GM12878 (cell line): ENCODE measurements at regions not wholly inside any gene's neighbourhood (a gene's known extent, or its start where the extent isn't known, plus 50 kb on each side); places are given as distances from the start of the nearest gene placed in this dataset.

ENCODE experiments used
- ATAC-seq: fragments of 200-7000 bp; cut with Tn5 transposase; 3 replicates; pipeline ENCODE4 v1.9.1; 2020; ENCODE audit warnings: mild to moderate bottlenecking, moderate library complexity
- BruUV-seq: library from RNA; stranded (reverse); fragments of 400-500 nt; replicated peaks from 2 replicates; lab custom pipeline; 2021; lab: Mats Ljungman, UMichigan
- CTCF ChIA-PET: fragments of 300-600 bp; sonication (Branson Sonifier 250); formaldehyde crosslinking; extraction: SDS; loops from one replicate; lab custom pipeline; 2021; ENCODE audit warnings: inconsistent platforms; lab: Yijun Ruan, JAX
- POLR2A ChIA-PET: fragments of 350-600 bp; formaldehyde crosslinking; extraction: SDS; loops from one replicate; lab custom pipeline; 2021; ENCODE audit warnings: inconsistent platforms; lab: Charles Lee
- RAD21 ChIA-PET: fragments of 300-600 bp; sonication (Branson Sonifier 250); formaldehyde crosslinking; loops from one replicate; lab custom pipeline; 2023; ENCODE audit warnings: antibody characterized with exemption; ENCODE audit not compliant: unreplicated experiment; lab: Charles Lee
- SMC1A ChIA-PET: fragments of 300-600 bp; sonication (Branson Sonifier 250); formaldehyde crosslinking; loops from one replicate; lab custom pipeline; 2023; ENCODE audit not compliant: unreplicated experiment, uncharacterized antibody; lab: Charles Lee
- DNase-seq: peaks from one replicate; pipeline ENCODE4 v3.0.0-alpha.2; 2011; ENCODE audit warnings: low read depth, low spot score
- FAIRE-seq: peaks from 3 replicates; lab custom pipeline; 2011; peaks lifted over from hg19 to GRCh38; lab: Jason Lieb, UNC
- H2AFZ ChIP-seq: 2 replicates; pipeline ENCODE4 v1.6.0; 2011; ENCODE audit warnings: low read depth, low read length, control low read depth; ENCODE audit not compliant: control insufficient read depth
- H3K27ac ChIP-seq: 2 replicates; pipeline ENCODE4 v1.5.1; 2011; ENCODE audit warnings: control low read depth; ENCODE audit not compliant: control insufficient read depth, insufficient read depth
- H3K27me3 ChIP-seq, 2 experiments: replicated peaks in 1 of 2; 2 replicates each; pipeline versions ENCODE4 v1.6.0 to v1.6.1; 2011; ENCODE audit warnings: low read length in 1 of 2; ENCODE audit not compliant: control insufficient read depth in 2 of 2, insufficient read depth in 2 of 2
- H3K36me3 ChIP-seq, 2 experiments: 2 replicates each; pipeline ENCODE4 v1.5.1; 2011; ENCODE audit warnings: low read length in 1 of 2; ENCODE audit not compliant: control insufficient read depth in 2 of 2, insufficient read depth in 2 of 2
- H3K4me1 ChIP-seq: 2 replicates; pipeline ENCODE4 v1.6.1; 2011; ENCODE audit warnings: mild to moderate bottlenecking, low read length, moderate library complexity, mixed read lengths; ENCODE audit not compliant: control insufficient read depth, insufficient read depth
- H3K4me2 ChIP-seq: 2 replicates; pipeline ENCODE4 v1.6.0; 2011; ENCODE audit warnings: control low read depth; ENCODE audit not compliant: control insufficient read depth, insufficient read depth
- H3K4me3 ChIP-seq: fragments of 200-600 bp; sonication (generic); 2 replicates; pipeline ENCODE4 v1.5.1; 2016
- H3K79me2 ChIP-seq: 2 replicates; pipeline ENCODE4 v1.6.0; 2011; ENCODE audit warnings: low read length; ENCODE audit not compliant: control insufficient read depth, insufficient read depth
- H3K9ac ChIP-seq: 2 replicates; pipeline ENCODE4 v1.8.0; 2011; ENCODE audit warnings: low read length, control low read depth, mixed read lengths; ENCODE audit not compliant: control insufficient read depth, insufficient read depth
- H3K9me3 ChIP-seq: replicated peaks from 3 replicates; pipeline ENCODE4 v1.5.1; 2011; ENCODE audit warnings: mild to moderate bottlenecking, low read length; ENCODE audit not compliant: control insufficient read depth, insufficient read depth
- H4K20me1 ChIP-seq: 2 replicates; pipeline ENCODE4 v1.6.0; 2011; ENCODE audit not compliant: control insufficient read depth, insufficient read depth
- CHD1 ChIP-seq: IDR thresholded peaks from 2 replicates; pipeline ENCODE4 v1.6.1; 2012; ENCODE audit warnings: low read depth, low read length, improper control_type of control experiment
- E2F4 ChIP-seq: IDR thresholded peaks from 2 replicates; pipeline ENCODE4 v1.6.1; 2012; ENCODE audit warnings: low read depth, low read length, improper control_type of control experiment
- FOXM1 ChIP-seq: IDR thresholded peaks from 2 replicates; pipeline ENCODE4 v1.6.1; 2012; ENCODE audit warnings: low read depth, mild to moderate bottlenecking, inconsistent platforms, low read length, moderate library complexity
- GABPA ChIP-seq: IDR thresholded peaks from 2 replicates; pipeline ENCODE4 v1.6.1; 2014; ENCODE audit warnings: antibody characterized with exemption, low read depth, mild to moderate bottlenecking, inconsistent platforms
- GATAD2B ChIP-seq: fragments of 450-650 bp; conservative IDR thresholded peaks from 2 replicates; pipeline ENCODE4 v1.6.1; 2017; ENCODE audit warnings: low read depth, mild to moderate bottlenecking, moderate library complexity
- KLF5 ChIP-seq: fragments of 450-650 bp; IDR thresholded peaks from 2 replicates; pipeline ENCODE4 v1.6.1; 2014; ENCODE audit warnings: mild to moderate bottlenecking; ENCODE audit not compliant: partially characterized antibody
- MEF2B ChIP-seq: fragments of 450-650 bp; IDR thresholded peaks from 2 replicates; pipeline ENCODE4 v1.6.1; 2018; ENCODE audit warnings: mild to moderate bottlenecking, moderate library complexity; ENCODE audit not compliant: partially characterized antibody, poor library complexity, severe bottlenecking
- MTA3 ChIP-seq: IDR thresholded peaks from 2 replicates; pipeline ENCODE4 v1.6.1; 2012; ENCODE audit warnings: low read length, inconsistent platforms, borderline replicate concordance
- NFXL1 ChIP-seq: fragments of 450-650 bp; IDR thresholded peaks from 2 replicates; pipeline ENCODE4 v1.6.1; 2017; ENCODE audit warnings: antibody characterized with exemption, mild to moderate bottlenecking, borderline replicate concordance
- SP1 ChIP-seq: IDR thresholded peaks from one replicate; pipeline ENCODE4 v1.6.1; 2011; ENCODE audit warnings: low read depth, low read length
- ZBTB33 ChIP-seq: fragments of 450-650 bp; IDR thresholded peaks from 2 replicates; pipeline ENCODE4 v1.6.1; 2017; ENCODE audit warnings: mild to moderate bottlenecking
- ZNF217 ChIP-seq: fragments of 450-650 bp; IDR thresholded peaks from 2 replicates; pipeline ENCODE4 v1.6.1; 2017; ENCODE audit warnings: antibody characterized with exemption, mild to moderate bottlenecking
- WGBS: methylation state at CpG from one replicate; pipeline ENCODE4 v1.1.6; 2016; ENCODE audit warnings: low lambda C conversion rate; ENCODE audit not compliant: insufficient replicate concordance, insufficient coverage; ENCODE audit errors: missing lambda C conversion rate; 5-methylcytosine and 5-hydroxymethylcytosine counted together
- in situ Hi-C: fragments of 300-500 bp; cut with MboI; formaldehyde crosslinking; loops from 9 replicates; pipeline ENCODE4 v1.14.3; 2018; ENCODE audit warnings: mixed read lengths
- intact Hi-C: fragments of 100-400 bp; cut with micrococcal nuclease; formaldehyde crosslinking; loops from one replicate; pipeline ENCODE4 v1.14.2; 2022; ENCODE audit not compliant: unreplicated experiment

DNA sequence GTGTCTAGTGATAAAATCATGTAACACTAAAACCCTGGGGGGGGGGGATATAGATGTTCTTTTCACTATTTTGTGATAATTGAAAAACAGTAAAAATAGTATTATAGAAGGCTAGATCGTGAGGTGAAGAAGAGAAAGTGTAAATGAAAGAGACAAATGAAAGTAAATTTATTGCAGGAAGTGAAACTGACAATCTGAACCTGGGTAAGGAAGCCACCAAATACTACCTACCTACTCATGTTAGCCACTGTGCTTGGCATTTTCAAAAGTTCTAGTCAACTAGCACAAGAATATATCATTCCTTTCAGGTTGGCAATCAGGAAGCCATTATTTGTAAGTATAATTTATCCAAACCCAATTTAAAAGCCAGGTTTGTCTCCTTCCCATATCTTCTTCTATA lies 1366.1 kb downstream of the FAM133A start:
- in situ Hi-C loops (no loop called here), intact Hi-C loops (no loop called here)
- POLR2A ChIA-PET: no interaction called here
- Histone ChIP-seq H3K4me1 (no peaks in the 10 kb centered on the region), H4K20me1 (no peaks in the 10 kb centered on the region), H3K36me3 (no peaks in the 10 kb centered on the region), H3K27ac (no peak overlapping the region), H3K4me3 (no peak overlapping the region), H3K9me3 (no peaks in the 10 kb centered on the region), H3K79me2 (no peaks in the 10 kb centered on the region), H3K27me3 (no peaks in the 10 kb centered on the region), H3K4me2 (no peak overlapping the region), H2AFZ (no peak overlapping the region), H3K9ac (no peak overlapping the region)
- SMC1A ChIA-PET: interaction anchor here (0.8 to 1.6 kb wide), 3 partner anchors 17 to 77 kb away, joined by 3 to 6 read pairs (median 5); no protein-coding TSS in a partner anchor
- WGBS: 9% methylated on average over 1 of the region's 1 CpG
- ATAC-seq (peak; percentile 53), DNase-seq (no peak), FAIRE-seq (no peak)
- CTCF ChIA-PET: interaction anchor here (1.9 kb wide), 1 partner anchor 37 kb away, joined by 4 read pairs; no protein-coding TSS in a partner anchor
- no peak for TF ChIP-seq E2F4
- TF ChIP-seq ZBTB33: no peak
- TF ChIP-seq MEF2B: no peak
- TF ChIP-seq CHD1: no peak
- no peak for TF ChIP-seq FOXM1
- no peak for TF ChIP-seq NFXL1
- no peak for TF ChIP-seq GABPA
- TF ChIP-seq ZNF217: no peak
- no peak for TF ChIP-seq GATAD2B
- no peak for TF ChIP-seq MTA3
- no peak for TF ChIP-seq KLF5
- TF ChIP-seq SP1: no peak
- RAD21 ChIA-PET: no interaction called here
- no TSS peak for BruUV-seq
